Loucy (cell line): ENCODE measurements at regions not wholly inside any gene's neighbourhood (a gene's known extent, or its start where the extent isn't known, plus 50 kb on each side); places are given as distances from the start of the nearest gene placed in this dataset.

Experiments used
- EZH2phosphoT487 ChIP-seq: fragments of 200-600 bp; IDR thresholded peaks from 2 replicates; pipeline ENCODE4 v1.6.1; 2018; ENCODE audit warnings: antibody characterized with exemption, mild to moderate bottlenecking, moderate library complexity, borderline replicate concordance
- TF ChIP-seq, protein P1 (sequence below): fragments of 200-600 bp; sonication (generic); conservative IDR thresholded peaks from 2 replicates; pipeline ENCODE4 v1.5.1; 2014; ENCODE audit warnings: mild to moderate bottlenecking, antibody characterized with exemption, low read length

GRCh38 chr2:187971893-187972292, 319.8 kb upstream of the GULP1 start:
- TF ChIP-seq, protein P1, sequence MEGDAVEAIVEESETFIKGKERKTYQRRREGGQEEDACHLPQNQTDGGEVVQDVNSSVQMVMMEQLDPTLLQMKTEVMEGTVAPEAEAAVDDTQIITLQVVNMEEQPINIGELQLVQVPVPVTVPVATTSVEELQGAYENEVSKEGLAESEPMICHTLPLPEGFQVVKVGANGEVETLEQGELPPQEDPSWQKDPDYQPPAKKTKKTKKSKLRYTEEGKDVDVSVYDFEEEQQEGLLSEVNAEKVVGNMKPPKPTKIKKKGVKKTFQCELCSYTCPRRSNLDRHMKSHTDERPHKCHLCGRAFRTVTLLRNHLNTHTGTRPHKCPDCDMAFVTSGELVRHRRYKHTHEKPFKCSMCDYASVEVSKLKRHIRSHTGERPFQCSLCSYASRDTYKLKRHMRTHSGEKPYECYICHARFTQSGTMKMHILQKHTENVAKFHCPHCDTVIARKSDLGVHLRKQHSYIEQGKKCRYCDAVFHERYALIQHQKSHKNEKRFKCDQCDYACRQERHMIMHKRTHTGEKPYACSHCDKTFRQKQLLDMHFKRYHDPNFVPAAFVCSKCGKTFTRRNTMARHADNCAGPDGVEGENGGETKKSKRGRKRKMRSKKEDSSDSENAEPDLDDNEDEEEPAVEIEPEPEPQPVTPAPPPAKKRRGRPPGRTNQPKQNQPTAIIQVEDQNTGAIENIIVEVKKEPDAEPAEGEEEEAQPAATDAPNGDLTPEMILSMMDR = peak; percentile 62
- no peak for TF ChIP-seq EZH2phosphoT487
